B cell (primary cell): ENCODE measurements at regions not wholly inside any gene's neighbourhood (a gene's known extent, or its start where the extent isn't known, plus 50 kb on each side); places are given as distances from the start of the nearest gene placed in this dataset.

ENCODE experiments used
- EZH2 ChIP-seq: IDR thresholded peaks from 2 replicates; pipeline ENCODE4 v1.6.1; 2012; ENCODE audit warnings: borderline replicate concordance, low read depth, mild to moderate bottlenecking, moderate library complexity, low read length; ENCODE audit not compliant: insufficient read depth, poor library complexity, severe bottlenecking
- TF ChIP-seq, protein P1 (sequence below): fragments of 200-600 bp; IDR thresholded peaks from one replicate; pipeline ENCODE4 v1.8.0; 2022; ENCODE audit warnings: antibody characterized with exemption, mild to moderate bottlenecking

DNA sequence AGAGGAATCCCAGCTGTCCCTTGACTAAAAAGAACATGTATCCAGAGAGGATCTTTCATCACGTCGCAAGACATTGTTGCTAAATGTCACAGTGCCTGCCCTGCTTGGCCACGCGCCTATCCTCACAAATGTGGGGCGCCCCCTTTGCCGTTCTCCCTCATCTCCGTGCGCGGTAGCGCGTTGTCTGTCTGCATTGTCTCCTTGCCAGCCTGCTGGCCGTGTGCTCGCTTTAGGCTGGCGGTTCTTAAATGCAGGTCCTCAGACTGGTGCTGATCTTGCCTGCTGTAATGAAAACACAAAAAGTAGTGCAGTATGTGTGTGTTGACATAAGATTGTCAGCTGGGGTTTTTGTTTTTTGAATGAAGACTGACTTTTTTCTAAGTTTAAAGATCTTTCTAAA, 198.2 kb upstream of the RGS6 start:
- TF ChIP-seq, protein P1, sequence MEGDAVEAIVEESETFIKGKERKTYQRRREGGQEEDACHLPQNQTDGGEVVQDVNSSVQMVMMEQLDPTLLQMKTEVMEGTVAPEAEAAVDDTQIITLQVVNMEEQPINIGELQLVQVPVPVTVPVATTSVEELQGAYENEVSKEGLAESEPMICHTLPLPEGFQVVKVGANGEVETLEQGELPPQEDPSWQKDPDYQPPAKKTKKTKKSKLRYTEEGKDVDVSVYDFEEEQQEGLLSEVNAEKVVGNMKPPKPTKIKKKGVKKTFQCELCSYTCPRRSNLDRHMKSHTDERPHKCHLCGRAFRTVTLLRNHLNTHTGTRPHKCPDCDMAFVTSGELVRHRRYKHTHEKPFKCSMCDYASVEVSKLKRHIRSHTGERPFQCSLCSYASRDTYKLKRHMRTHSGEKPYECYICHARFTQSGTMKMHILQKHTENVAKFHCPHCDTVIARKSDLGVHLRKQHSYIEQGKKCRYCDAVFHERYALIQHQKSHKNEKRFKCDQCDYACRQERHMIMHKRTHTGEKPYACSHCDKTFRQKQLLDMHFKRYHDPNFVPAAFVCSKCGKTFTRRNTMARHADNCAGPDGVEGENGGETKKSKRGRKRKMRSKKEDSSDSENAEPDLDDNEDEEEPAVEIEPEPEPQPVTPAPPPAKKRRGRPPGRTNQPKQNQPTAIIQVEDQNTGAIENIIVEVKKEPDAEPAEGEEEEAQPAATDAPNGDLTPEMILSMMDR = no peak
- TF ChIP-seq EZH2 = no peak
